ENCODE measurements at regions not wholly inside any gene's neighbourhood (a gene's known extent, or its start where the extent isn't known, plus 50 kb on each side); places are given as distances from the start of the nearest gene placed in this dataset.
"Not testable (repeated sequence)": the region's sequence is repeated elsewhere in the genome, so short reads cannot be mapped to it uniquely, and the experiment has no call there.

- Histone ChIP-seq H2BK5ac (ENCODE audit: insufficient read length, low read length) (no peak overlapping the region), H3K56ac (ENCODE audit: insufficient read length, low read depth, low read length) (no peak overlapping the region), H3K79me2 (ENCODE audit: insufficient read depth, low read length) (no peaks in the 10 kb centered on the region), H4K8ac (replicated peaks; ENCODE audit: insufficient read length, low read depth, low read length) (no peak overlapping the region), H2BK15ac (ENCODE audit: low read depth, low read length) (no peak overlapping the region), H3T11ph (ENCODE audit: low read length) (no peak overlapping the region), H4K91ac (ENCODE audit: insufficient read length, low read depth, low read length) (no peak overlapping the region), H3K14ac (ENCODE audit: insufficient read depth, low read length) (no peak overlapping the region), H4K20me1 (ENCODE audit: control insufficient read depth, insufficient read depth, insufficient read length) (no peaks in the 10 kb centered on the region), H2BK12ac (ENCODE audit: insufficient read length, low read depth, low read length) (no peak overlapping the region), H3K4me2 (ENCODE audit: insufficient read depth, insufficient read length, low read length) (no peak overlapping the region), H3K4ac (ENCODE audit: low read depth, low read length) (no peak overlapping the region), H3K9me3 (ENCODE audit: control insufficient read depth, low read depth, low read length) (no peaks in the 10 kb centered on the region), H3K23ac (ENCODE audit: insufficient read length, low read depth, low read length) (no peak overlapping the region), H2BK120ac (ENCODE audit: low read depth, low read length, poor library complexity, severe bottlenecking) (no peak overlapping the region), H2AFZ (ENCODE audit: low read length) (no peak overlapping the region), H2BK20ac (ENCODE audit: low read depth, low read length, poor library complexity, severe bottlenecking) (no peak overlapping the region), H3K27ac (ENCODE audit: insufficient read length, low read depth, low read length) (no peak overlapping the region), H3K79me1 (ENCODE audit: insufficient read depth, low read depth, low read length, poor library complexity, severe bottlenecking) (no peaks in the 10 kb centered on the region), H3K27me3 (ENCODE audit: insufficient read depth, low read length) (no peaks in the 10 kb centered on the region), H3K23me2 (ENCODE audit: insufficient read length, low read depth, low read length, poor library complexity, severe bottlenecking) (no peaks in the 10 kb centered on the region), H4K5ac (ENCODE audit: insufficient read length, low read depth, low read length) (no peak overlapping the region), H3K4me1 (ENCODE audit: insufficient read depth, low read length) (no peaks in the 10 kb centered on the region), H3K18ac (ENCODE audit: insufficient read length, low read depth, low read length) (no peak overlapping the region), H2AK5ac (ENCODE audit: insufficient read length, low read length) (no peak overlapping the region), H3K9ac (ENCODE audit: extremely low read depth, insufficient read length, low read length) (no peak overlapping the region)
- TF ChIP-seq CTCF (conservative IDR thresholded peaks at IDR 0.05), result no peak
- no peaks in the 10 kb centered on the region; a peak in 2 of 7 replicates for H3K36me3 Mint-ChIP-seq (ENCODE audit: insufficient read depth in 1 of 3, low read depth in 3 of 3)
- H3K4me1 Mint-ChIP-seq, result 0 out of 4 replicates have a peak, but pooled peaks cover 2 to 6% of the 10 kb centered on the region in 2 experiments
- DNase-seq, result no peak
- peaks cover 13% of the 10 kb centered on the region for H3K27me3 Mint-ChIP-seq (ENCODE audit: low read depth)
- no peak overlapping the region for H3K27ac Mint-ChIP-seq
- no peak overlapping the region for H3K4me3 Mint-ChIP-seq
- H3K9me3 Mint-ChIP-seq, result peaks cover 0 to 11% of the 10 kb centered on the region in 2 experiments; a peak in 3 of 5 replicates
- no CpG with 5 or more reads among the region's 1 CpG for WGBS (ENCODE audit: extremely low coverage, insufficient read length, low lambda C conversion rate)
Measured at GRCh38 chr2:223328578-223328977, 273.6 kb downstream of the SCG2 start.

- not testable (repeated sequence) for H2BK15ac ChIP-seq (ENCODE audit: low read depth, low read length); H3K9me3 ChIP-seq (ENCODE audit: control insufficient read depth, low read depth, low read length); H2AFZ ChIP-seq (ENCODE audit: low read length); H4K91ac ChIP-seq (ENCODE audit: insufficient read length, low read depth, low read length); H4K5ac ChIP-seq (ENCODE audit: insufficient read length, low read depth, low read length); H3K23me2 ChIP-seq (ENCODE audit: insufficient read length, low read depth, low read length, poor library complexity, severe bottlenecking); H3K4me2 ChIP-seq (ENCODE audit: insufficient read depth, insufficient read length, low read length); H4K8ac ChIP-seq (replicated peaks; ENCODE audit: insufficient read length, low read depth, low read length); H3K4ac ChIP-seq (ENCODE audit: low read depth, low read length); H2AK5ac ChIP-seq (ENCODE audit: insufficient read length, low read length); H3K4me3 Mint-ChIP-seq; H2BK20ac ChIP-seq (ENCODE audit: low read depth, low read length, poor library complexity, severe bottlenecking); H3K9ac ChIP-seq (ENCODE audit: extremely low read depth, insufficient read length, low read length); H3K27me3 ChIP-seq (ENCODE audit: insufficient read depth, low read length); H2BK120ac ChIP-seq (ENCODE audit: low read depth, low read length, poor library complexity, severe bottlenecking); H3K56ac ChIP-seq (ENCODE audit: insufficient read length, low read depth, low read length); H2BK5ac ChIP-seq (ENCODE audit: insufficient read length, low read length); H3K79me2 ChIP-seq (ENCODE audit: insufficient read depth, low read length); H3K4me1 ChIP-seq (ENCODE audit: insufficient read depth, low read length); H3K4me1 Mint-ChIP-seq; H2BK12ac ChIP-seq (ENCODE audit: insufficient read length, low read depth, low read length); H3K27ac ChIP-seq (ENCODE audit: insufficient read length, low read depth, low read length); H3K23ac ChIP-seq (ENCODE audit: insufficient read length, low read depth, low read length); H4K20me1 ChIP-seq (ENCODE audit: control insufficient read depth, insufficient read depth, insufficient read length); H3T11ph ChIP-seq (ENCODE audit: low read length); H3K36me3 Mint-ChIP-seq (ENCODE audit: insufficient read depth in 1 of 3, low read depth in 3 of 3); H3K79me1 ChIP-seq (ENCODE audit: insufficient read depth, low read depth, low read length, poor library complexity, severe bottlenecking)
- peak overlapping the region in 1 of 3 experiments; percentile 61; a peak in 1 of 7 replicates for H3K27ac Mint-ChIP-seq
- H3K14ac ChIP-seq (ENCODE audit: insufficient read depth, low read length), result peak overlapping the region; percentile 82; the same call in 1 of the 2 replicates
- WGBS (ENCODE audit: extremely low coverage, insufficient read length, low lambda C conversion rate), result no CpG with 5 or more reads among the region's 7 CpGs
- H3K27me3 Mint-ChIP-seq (ENCODE audit: low read depth), result peaks cover 23% of the 10 kb centered on the region
- DNase-seq, result peak; percentile 80
- H3K18ac ChIP-seq (ENCODE audit: insufficient read length, low read depth, low read length), result peak overlapping the region; percentile 79
- peaks cover 0 to 11% of the 10 kb centered on the region in 2 experiments; a peak in 3 of 5 replicates for H3K9me3 Mint-ChIP-seq
Measured at GRCh38 chr2:223330747-223331146, 271.4 kb downstream of the SCG2 start.

All from H9 (cell line).